ENCODE measurements at regions not wholly inside any gene's neighbourhood (a gene's known extent, or its start where the extent isn't known, plus 50 kb on each side); places are given as distances from the start of the nearest gene placed in this dataset.

GRCh38 chr4:156102411-156102810 lies 148.7 kb upstream of the CTSO start:
- Histone ChIP-seq H3K4me3 (no peak overlapping the region), H3K4me1 (no peaks in the 10 kb centered on the region), H3K36me3 (no peaks in the 10 kb centered on the region), H3K9me3 (no peaks in the 10 kb centered on the region), H3K27me3 (no peaks in the 10 kb centered on the region), H3K27ac (no peak overlapping the region)
- no peak for TF ChIP-seq EP300 (IDR thresholded peaks at IDR 0.05)
- no peak for TF ChIP-seq POLR2A (IDR thresholded peaks at IDR 0.05)
- no peak for TF ChIP-seq CTCF (IDR thresholded peaks at IDR 0.05)
- no peak for TF ChIP-seq POLR2AphosphoS5 (IDR thresholded peaks at IDR 0.05)
- intact Hi-C loops (cut with DNase I) = no loop called here
- no peak for DNase-seq

GRCh38 chr4:156101571-156101970 lies 147.9 kb upstream of the CTSO start:
- Histone ChIP-seq H3K9me3 (no peaks in the 10 kb centered on the region), H3K36me3 (no peaks in the 10 kb centered on the region), H3K27ac (no peak overlapping the region), H3K4me3 (no peak overlapping the region), H3K27me3 (no peaks in the 10 kb centered on the region), H3K4me1 (no peaks in the 10 kb centered on the region)
- intact Hi-C loops (cut with DNase I) = no loop called here
- WGBS, 2 donors = 73 to 82% methylated on average over 1 of the region's 1 CpG
- DNase-seq = no peak
- no peak for TF ChIP-seq CTCF (IDR thresholded peaks at IDR 0.05)
- no peak for TF ChIP-seq EP300 (IDR thresholded peaks at IDR 0.05)
- TF ChIP-seq POLR2A (IDR thresholded peaks at IDR 0.05) = no peak
- TF ChIP-seq POLR2AphosphoS5 (IDR thresholded peaks at IDR 0.05) = no peak

- TF ChIP-seq EP300 (IDR thresholded peaks at IDR 0.05) (no peak), POLR2A (IDR thresholded peaks at IDR 0.05) (no peak), POLR2AphosphoS5 (IDR thresholded peaks at IDR 0.05) (no peak), CTCF (IDR thresholded peaks at IDR 0.05) (no peak)
- H3K27me3 ChIP-seq = no peaks in the 10 kb centered on the region
- intact Hi-C loops (cut with DNase I) = no loop called here
- no peaks in the 10 kb centered on the region for H3K9me3 ChIP-seq
- no peaks in the 10 kb centered on the region for H3K36me3 ChIP-seq
- DNase-seq = no peak
- no peaks in the 10 kb centered on the region for H3K4me1 ChIP-seq
- H3K4me3 ChIP-seq = no peak overlapping the region
- no peak overlapping the region for H3K27ac ChIP-seq
Observed at GRCh38 chr4:156100651-156101050, 147.0 kb upstream of the CTSO start.

DNA sequence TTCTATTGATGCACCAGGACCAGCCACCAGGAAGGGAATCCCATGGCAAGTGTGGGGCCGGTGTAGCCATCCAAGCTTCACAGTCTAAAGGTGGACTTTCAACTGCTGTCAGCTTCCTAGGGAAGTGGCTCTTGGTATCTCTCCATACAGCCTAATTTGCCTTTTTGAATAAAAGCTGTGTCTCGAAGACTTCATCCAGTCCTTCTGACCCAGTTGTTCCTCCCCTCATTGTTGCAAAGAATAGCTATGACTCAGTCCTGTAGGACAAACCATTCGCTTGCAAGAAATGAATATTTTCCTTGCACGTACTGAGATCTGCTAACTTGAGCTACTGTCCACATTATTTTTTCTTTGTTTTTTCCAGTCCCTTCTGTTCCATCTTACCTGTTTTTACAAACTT lies 145.1 kb upstream of the CTSO start:
- H3K27ac ChIP-seq = no peak overlapping the region
- H3K36me3 ChIP-seq = no peaks in the 10 kb centered on the region
- 64 to 82% methylated on average over 4 of the region's 4 CpGs for WGBS, 2 donors
- no peak overlapping the region for H3K4me3 ChIP-seq
- intact Hi-C loops (cut with DNase I) = no loop called here
- H3K4me1 ChIP-seq = no peaks in the 10 kb centered on the region
- no peaks in the 10 kb centered on the region for H3K27me3 ChIP-seq
- no peaks in the 10 kb centered on the region for H3K9me3 ChIP-seq
- TF ChIP-seq POLR2AphosphoS5 (IDR thresholded peaks at IDR 0.05) (no peak), CTCF (IDR thresholded peaks at IDR 0.05) (no peak), POLR2A (IDR thresholded peaks at IDR 0.05) (no peak), EP300 (IDR thresholded peaks at IDR 0.05) (no peak)
- no peak for DNase-seq

DNA sequence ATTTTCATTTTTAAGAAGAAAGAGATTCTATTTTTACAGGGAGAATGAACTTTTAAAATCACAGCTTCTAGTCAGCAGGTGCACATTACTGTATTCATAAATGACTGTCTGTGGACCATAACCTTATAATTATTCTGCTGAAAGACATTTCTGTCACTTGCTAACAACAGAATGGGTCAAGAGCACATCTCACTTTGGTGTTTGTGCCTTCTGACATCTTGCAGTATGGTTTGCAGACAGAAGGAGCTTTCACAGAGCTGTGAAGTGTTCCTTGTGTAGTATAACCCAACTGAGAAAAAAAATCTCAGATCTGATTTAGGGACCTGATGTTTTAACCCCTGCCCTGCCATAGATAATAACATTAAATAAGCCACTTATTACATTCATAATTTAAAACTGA lies 131.4 kb upstream of the CTSO start:
- no peak overlapping the region for H3K4me3 ChIP-seq
- no peaks in the 10 kb centered on the region for H3K27me3 ChIP-seq
- TF ChIP-seq POLR2A (IDR thresholded peaks at IDR 0.05) (no peak), CTCF (IDR thresholded peaks at IDR 0.05) (no peak), EP300 (IDR thresholded peaks at IDR 0.05) (no peak), POLR2AphosphoS5 (IDR thresholded peaks at IDR 0.05) (no peak)
- no peak overlapping the region for H3K27ac ChIP-seq
- H3K9me3 ChIP-seq = no peaks in the 10 kb centered on the region
- intact Hi-C loops (cut with DNase I) = no loop called here
- no peaks in the 10 kb centered on the region for H3K36me3 ChIP-seq
- peaks cover 0 to 4% (median 0%) of the 10 kb centered on the region in 4 donors for H3K4me1 ChIP-seq
- no peak for DNase-seq

Measured in sigmoid colon (tissue), 6 donors.